DMS53 (cell line): ENCODE measurements at regions not wholly inside any gene's neighbourhood (a gene's known extent, or its start where the extent isn't known, plus 50 kb on each side); places are given as distances from the start of the nearest gene placed in this dataset.

Experiments used
- DNase-seq: peaks from one replicate; lab custom pipeline; 2025; lab: John Stamatoyannopoulos, UW

DNA sequence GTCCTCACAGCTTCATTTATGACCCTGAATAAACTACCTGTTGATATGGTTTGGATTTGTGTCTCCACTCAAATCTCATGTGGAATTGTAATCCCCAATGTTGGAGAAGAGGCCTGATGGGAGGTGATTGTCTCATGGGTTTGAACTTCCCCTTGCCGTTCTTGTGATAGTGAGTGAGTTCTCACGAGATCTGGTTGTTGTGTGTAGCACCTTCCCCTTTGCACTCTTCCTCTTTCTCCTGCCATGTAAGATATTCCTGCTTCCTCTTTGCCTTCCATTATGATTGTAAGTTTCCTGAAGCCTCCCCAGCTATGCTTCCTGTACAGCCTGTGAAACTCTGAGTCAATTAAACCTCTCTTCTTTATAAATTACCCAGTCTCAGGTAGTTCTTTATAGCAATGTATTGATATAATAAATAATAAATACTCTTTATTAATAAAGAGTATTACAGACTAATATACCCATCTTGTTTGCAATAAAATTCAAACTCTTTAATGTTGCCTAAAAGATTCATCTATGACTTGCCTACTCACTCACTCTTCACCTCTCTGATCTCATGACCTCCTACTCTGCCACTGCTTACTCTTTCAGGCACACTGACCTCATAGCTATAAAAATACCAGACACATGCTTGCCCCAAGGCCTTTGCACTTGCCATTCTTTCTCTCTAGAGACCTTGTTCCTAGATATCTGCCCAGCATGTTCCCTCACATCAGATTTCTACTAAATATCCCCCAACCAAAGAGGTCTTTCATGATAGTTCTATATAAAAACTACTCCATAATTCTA is 256.4 kb upstream of the MARCKS start:
- no peak for DNase-seq

DNA sequence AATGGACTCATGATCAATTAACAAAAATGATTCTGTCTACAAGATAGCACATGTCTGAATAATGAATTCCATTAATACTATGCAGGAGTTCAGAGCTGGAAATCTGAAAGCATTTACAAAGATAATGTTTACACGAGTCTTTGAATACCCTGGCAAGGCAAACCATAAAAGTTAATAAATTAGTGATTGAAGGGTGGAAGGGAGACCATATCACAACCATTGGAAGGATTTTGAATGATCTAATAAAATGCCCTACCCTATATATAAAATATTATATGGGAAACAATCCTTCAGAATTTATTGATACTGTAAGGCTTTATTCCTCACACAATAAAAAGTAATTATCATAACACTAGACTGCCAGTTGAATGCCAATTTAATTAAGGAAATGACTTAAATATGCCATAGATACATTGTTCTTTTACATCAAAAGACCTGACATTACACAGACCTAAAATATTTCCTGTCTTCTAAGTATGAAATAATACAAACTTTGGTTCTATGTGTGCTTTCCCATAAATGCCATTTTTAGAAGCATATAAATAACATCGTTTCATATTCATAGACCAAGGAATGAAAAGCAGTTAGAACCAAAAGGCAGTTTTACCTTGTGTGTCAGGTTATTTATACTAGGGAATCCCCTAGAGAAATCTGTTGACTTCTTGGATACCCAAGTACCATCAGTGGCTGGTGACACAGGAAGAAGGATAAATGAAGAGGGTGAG is 249.2 kb upstream of the MARCKS start:
- peak; percentile 13 for DNase-seq

DNA sequence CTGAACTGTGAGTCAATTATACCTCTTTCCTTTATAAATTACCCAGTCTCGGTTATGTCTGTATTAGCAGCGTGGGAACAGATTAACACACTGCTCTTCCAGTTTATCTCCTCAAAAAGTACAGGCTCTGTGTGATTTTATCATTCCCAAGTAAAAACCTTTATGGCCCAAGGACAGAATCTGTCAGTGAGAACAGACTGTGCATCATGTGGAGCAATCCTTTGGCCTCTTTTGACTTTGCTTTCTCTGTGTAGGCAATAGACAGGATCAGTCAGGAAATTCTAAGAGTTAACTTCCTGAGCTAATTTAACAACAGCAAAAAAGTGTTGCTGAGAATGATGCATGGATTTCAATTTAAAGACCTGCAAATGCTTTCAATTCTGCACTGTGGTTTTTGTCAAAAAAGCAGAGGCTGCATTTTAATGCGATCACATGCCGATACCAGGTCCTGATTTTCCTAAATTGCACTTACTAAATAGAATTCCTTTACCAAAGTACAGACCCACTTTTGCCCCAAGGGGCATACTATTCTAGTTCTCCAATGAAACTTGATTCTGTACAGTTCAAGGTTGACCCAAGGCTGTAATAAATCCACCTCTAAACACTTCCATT is 246.7 kb upstream of the MARCKS start:
- DNase-seq, result no peak

DNA sequence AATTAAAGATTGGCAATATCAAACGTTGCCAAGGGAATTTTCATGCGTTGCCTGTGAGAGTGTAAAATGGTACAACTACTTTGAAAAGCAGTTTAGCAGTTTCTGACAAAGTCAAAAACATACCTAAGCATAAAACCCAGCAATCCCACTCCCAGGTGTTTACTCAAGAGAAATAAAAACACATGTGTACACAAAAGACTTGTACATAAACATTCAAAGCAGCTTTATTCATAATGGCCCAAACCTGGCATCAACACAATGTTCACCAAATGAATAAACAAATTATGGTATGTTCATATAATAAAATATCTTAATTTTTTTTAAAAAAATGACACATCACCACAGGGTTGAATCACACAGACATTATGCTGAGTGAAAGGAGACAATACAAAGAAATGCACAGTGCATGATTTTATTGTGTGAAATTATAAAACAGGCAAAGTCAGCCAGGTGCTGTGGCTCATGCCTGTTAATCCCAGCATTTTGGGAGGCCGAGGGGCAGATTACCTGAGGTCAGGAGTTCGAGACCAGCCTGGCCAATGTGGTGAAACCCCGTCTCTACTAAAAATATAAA is 240.4 kb upstream of the MARCKS start:
- DNase-seq, result no peak

DNA sequence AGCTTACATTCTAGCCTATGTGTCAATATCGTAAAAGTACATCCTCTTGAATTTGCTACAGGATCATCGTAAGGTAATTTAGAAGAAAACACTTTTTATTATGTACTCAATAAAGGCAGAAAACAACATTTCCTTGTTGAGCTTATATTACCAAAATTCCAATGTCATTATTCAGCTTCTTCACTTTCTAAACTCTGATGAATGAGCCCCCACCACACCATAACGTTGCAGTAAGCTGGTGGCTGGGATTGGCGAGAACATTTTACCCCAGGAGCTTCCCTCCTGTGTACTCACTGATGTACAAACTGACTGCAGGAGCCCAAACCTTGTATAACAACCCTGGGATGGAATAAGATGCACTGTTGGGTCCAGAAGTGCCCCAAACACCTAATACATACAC is 238.1 kb upstream of the MARCKS start:
- DNase-seq, result no peak

DNA sequence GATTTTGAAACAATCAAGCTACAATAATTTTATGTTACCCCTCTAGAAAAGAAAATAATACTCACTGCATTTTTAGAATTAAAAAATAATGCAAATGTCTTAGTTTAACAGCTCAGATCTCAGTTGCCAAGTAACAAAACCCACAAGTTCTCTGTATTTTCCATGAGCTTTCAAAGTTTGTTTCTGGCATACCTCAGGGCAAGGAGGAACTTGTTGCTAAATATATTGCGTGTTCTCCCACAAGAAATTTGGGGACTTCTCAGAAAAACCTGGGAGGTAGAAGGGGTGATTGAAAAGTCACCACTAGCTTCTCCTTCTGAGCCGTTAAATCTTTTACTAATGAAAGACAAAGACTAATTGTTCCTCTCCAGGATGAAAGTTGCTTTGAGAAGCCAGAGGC is 236.8 kb upstream of the MARCKS start:
- no peak for DNase-seq

DNA sequence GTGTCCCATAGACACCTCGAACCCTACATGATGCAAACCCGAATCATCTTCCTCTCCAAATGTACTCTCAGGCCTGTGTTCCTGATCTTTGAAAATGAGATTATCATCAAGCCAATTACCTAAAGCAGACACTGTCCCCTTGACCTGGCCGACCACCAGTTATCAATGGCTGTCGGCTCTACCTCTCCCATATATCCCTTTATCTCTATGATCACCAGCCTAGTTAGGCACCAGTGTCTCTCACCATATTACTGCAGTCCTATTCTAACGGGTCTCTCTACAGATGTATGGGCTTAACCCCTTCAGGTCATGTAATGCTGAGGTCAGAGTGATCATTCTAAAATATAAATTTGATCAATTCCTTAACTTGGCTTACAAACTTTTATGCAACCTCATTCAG is 234.9 kb upstream of the MARCKS start:
- no peak for DNase-seq

DNA sequence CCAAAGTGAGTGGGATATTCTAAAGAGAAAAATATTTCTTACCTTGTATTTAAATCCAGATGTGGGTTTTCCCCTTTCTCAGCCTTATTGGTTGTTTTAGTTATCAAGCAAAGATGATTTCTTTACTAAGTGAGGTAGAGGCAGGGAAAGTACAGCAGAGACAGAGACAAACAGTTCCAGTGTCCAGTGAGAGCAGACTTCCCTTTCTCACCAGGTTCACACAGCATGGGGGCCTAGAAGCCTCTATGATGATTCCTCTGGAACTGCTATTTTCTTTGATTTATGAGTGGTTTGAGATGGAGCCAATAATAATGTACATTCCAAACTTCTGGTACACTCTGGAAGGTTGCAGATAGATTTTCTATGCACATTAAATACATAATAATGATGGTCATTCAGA is 234.0 kb upstream of the MARCKS start:
- DNase-seq, result no peak

DNA sequence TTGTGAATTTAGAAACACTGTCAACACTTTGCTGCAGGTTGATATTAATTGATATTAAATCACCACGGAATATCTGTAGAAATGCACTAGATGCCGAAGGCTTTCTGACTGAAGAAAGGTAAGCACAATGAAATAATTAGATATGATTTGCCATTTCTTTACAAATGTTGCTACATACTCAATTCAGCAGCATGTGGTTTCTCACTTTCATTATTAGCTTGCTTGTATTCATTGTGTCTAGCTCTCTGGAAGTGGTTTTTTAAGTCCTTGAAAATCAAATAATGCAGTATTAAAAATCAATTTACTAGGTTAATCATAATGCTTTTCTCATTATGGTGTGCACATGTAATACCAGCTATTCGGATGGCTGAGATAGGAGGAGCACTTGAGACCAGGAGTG is 231.3 kb upstream of the MARCKS start:
- no peak for DNase-seq

DNA sequence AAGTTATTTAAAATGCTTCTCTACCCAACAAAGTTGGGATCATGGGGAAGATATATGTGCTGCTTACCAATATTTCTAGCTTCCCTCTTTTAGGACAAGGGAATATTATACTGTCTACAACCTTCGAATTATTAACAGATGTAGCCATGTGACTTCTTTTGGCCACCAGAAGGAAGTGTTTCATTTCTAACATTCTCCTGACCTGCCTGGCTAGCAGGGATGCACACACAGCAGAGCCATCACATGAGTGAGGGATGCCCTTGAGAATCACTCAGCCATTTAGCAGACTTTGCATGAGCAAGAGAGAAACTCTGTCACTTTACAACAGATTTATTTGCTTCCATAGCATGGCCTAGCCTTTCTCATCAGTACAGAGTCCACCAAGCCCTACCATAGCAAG is 230.7 kb upstream of the MARCKS start:
- peak; percentile 73 for DNase-seq

DNA sequence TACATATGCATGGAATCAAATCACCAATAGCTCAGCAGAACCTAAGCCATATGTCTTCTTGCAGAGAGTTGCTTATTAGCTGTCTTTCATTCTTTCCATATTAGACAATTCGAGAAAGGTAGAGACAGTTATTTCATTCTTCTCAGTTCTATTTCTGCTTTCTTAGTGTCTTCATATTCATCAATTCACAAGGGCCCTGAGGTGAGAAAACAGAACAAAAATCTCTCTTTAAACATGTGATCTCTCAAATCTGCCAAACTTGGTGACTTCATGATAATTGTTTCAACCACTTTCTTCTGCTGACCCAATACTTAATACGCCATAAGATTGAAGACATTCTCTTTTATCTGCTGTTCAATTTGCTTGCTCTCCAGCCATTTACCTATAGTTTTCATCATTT is 229.7 kb upstream of the MARCKS start:
- DNase-seq, result no peak

DNA sequence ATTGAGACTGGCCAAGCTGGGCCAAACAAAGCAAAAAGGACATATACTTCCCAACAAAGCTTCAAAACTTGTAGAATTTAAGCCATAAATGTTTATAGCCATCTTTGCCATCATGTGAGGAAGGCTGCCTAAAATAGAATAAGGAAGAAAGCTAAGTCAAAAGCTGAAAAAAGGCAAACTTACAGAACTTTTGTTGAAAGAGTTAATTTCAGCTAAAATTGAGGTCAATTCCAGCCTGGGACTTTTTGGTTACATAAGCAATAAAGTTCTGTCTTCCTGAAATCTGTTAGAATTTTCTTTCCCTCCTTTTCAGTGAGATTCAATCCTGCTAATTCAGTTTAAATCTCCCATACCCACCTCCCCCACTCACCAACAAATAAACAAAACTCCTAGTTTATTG is 227.9 kb upstream of the MARCKS start:
- DNase-seq, result no peak

DNA sequence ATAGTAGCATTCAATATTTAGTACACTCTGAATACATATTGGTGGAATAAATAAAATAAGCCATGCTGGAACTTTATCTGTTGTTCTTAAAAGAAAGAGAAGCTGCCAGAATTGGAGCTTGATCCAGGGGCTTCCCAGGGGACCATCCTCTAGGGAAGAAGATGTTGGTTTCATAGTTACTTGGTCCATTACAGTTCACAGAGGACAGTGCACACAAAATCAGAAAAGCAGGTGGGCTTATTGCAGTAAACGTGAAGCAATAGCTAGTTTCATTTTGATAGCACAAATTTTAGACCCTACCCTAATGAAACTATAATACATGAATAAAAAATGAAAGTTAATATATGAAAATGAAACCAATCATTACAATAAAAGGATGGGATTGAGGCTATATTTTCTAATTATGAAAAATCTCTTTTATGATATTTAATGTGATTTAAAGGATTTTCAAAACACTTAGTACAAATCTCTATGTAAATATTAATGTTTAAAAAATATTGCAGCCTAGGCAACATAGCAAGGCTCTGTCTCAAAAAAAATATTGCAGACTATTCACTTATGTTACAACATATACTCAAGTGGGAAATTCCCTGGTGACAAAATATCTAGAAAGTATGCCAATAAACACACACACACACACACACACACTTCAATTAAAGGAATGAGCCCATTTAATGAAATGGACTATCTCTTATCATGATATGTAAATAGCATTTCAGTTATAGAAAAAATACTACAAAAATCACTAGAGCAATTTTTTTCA is 227.0 kb upstream of the MARCKS start:
- peak; percentile 81 for DNase-seq

DNA sequence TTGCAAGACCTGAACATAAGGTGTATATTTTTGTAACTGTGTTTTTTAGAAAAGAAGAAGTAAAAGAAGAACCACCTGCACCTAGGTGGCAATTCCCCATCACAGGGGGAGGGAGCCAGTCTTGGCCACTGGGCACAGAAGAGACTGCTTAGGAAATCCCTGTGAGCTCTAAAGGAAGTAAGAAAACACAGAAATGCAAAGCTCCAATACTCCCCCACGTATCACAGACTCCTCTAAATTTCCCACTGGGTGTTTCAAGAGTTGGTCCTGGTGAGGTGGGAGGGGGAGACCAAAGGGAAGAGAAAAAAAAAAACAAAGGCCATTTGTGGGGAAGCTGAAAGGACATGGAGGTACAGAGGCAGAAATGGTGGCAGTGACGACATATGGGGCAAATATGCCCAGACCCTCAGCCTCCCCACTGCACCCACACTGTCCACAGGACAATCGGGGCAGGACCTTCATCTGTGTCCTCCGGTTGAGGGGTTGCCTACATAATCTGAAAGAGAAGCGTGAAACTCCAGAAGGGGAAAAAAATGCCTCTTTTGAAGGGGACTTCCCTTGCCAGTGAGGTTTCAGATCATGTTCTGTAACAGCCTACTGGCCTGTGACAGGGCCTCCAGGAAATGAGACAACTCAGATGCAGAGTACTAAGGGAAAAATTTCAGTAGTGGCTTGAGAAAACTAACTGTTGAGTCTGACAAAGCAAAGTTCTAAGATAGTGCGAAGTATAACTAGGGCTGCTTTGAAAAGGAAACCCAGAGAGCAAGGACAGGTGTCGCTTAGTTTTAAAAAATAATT is 226.2 kb upstream of the MARCKS start:
- peak; percentile 76 for DNase-seq

DNA sequence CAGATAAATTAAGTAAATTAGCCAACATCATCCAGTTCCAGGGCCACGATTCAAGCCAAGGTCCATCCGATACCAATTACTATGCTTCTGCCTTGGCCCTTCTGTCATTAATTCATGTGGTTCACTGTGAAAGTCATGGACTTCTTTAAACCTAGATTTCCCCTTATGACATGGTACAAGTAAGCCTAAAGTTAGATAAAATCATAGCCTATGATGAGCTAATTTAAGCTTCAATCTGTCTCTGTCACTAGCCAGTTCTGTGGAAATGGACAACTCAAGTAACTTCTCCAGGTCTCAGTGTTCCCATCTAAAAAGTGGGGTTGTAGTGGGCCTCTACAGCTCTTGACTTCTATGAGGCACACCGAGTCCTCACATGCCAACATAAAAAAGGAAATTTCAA is 225.5 kb upstream of the MARCKS start:
- DNase-seq, result peak; percentile 41

DNA sequence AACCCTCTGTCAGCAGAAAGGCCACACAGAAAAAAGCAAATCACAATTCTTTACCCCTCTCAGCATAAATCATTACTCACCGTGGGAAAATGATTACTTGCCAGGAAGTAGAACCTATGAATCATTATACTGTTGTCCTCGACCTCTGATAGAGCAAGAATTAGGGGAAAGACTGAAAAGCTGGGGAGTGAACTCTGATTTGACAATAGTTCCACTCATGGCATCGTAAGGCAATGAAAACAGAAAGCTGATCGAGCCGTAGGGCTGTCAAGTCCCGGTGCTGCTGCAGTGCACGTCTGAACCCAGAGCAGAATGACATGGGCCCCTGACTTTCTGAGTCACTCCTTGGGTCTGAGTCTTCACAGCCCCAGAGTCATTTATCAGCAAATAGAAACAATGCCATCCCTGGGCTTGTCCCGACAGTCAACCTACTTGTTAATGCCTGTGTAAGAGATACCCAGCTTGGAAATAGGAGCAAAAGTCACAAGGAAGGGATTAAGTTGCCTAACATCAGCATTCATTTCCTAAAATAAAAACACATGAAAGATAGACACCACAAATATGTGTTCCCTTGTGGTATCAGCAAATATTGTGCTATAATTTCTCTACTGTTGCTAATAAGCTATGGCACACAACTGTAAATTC is 224.8 kb upstream of the MARCKS start:
- DNase-seq, result peak; percentile 90

DNA sequence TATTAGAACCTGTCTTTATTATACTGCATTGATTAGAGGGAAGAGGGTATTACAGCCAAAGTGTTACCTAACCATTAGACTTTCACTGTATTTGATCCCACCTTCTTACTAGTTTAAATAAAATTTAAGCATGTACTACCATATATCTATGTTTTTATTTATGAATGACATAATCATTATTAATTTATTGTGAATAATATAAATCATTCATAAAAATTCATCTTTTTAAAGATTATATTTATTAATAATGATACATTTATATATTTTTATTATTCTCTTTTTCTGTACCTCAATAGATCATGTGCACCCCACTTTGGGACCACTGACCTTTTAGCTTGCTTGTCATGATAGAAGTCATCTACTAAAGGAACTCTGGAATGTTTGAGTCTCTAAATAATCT is 223.5 kb upstream of the MARCKS start:
- no peak for DNase-seq

DNA sequence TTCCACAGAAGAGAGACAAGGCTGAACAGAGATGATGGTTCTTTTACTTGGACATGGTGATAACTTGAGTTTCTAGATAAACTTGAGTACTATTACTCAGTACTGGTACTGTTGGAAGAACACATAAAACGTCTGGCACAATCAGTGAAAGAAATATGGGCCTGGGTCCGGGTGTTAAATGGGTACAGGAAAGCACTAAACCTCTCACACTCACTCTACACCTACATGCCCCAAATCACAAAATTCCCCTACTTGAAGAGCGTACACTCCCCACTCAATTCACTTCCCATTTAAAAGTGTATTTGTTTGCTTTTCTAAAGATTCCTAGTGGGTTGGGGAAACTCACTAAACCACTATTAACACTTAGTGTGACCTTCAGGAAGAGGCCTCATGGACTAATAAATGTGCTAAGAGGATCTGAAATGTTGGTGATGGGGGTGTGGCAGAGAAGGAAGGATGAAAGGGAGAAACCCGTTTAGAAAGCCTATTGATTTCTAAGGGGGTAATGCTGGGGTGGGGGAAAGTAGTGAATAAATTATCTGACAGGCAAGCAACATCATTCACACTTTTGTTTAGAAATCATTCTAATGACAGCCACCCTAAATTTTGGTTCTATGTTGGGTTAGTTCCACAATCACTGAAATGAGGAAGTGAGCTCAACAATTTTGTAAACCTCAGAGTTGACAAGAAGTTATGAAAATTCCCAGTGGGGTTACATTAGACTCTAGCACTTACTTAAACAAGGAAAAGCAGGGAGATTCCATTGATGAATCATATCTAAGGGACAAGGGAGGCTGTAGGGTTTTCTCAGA is 222.6 kb upstream of the MARCKS start:
- peak; percentile 31 for DNase-seq

DNA sequence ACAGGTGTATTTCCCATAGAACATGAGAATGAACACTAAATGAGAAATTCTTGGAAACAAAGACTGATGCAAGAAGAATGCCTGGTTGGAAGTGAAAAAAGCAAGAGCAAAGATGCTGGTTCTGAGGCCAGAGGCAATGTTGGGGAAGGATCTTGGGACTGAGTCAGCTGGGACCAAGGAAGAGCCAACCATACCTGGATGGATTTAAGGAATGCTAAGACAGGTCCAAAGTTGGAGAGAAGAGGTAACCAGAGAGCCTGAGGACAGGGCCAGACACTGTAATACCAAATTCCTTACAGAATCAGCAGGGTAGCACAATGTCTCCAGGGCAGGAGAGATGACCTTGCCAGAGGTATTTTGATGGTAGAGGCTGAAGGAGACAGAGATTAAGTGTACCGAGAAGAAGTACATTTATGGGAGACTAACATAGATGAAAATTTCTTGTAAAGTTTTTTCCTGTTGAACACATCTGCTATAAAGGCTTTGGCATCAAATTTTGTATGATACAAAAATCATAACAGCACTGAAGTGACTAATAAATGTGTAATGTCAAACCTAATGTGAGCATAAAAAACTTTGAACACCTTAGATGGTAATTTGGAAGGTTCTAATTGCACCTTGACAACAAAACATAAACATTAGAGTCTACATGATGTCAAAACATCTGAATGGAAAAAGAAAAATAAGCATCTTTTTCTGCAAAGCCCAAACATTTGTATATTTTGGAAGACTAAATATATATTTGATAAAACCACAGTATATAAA is 221.7 kb upstream of the MARCKS start:
- DNase-seq, result peak; percentile 33
